Esophagus squamous epithelium (tissue), 5 donors: ENCODE measurements at regions not wholly inside any gene's neighbourhood (a gene's known extent, or its start where the extent isn't known, plus 50 kb on each side); places are given as distances from the start of the nearest gene placed in this dataset.
"Not testable (repeated sequence)": the region's sequence is repeated elsewhere in the genome, so short reads cannot be mapped to it uniquely, and the experiment has no call there.

Source experiments
- DNase-seq: peaks from one replicate; lab custom pipeline; 2025; lab: John Stamatoyannopoulos, UW
- H3K27ac ChIP-seq, 4 donors: fragments of 200-600 bp; sonication (generic); one replicate each; pipeline ENCODE4 v1.5.1; 2016 to 2019; ENCODE audit warnings: mild to moderate bottlenecking in 1 of 4
- H3K27me3 ChIP-seq, 4 donors: fragments of 200-600 bp; sonication (generic); 1 replicate in 3 of 4; 2 replicates in 1 of 4; pipeline versions ENCODE4 v1.5.1 to v1.6.0; 2017 to 2021; ENCODE audit warnings: antibody characterized with exemption in 1 of 4
- H3K36me3 ChIP-seq, 3 donors: fragments of 200-600 bp; sonication (generic); one replicate each; pipeline ENCODE4 v1.5.1; 2016 to 2019
- H3K4me1 ChIP-seq, 3 donors: fragments of 200-600 bp; sonication (generic); one replicate each; pipeline ENCODE4 v1.5.1; 2017 to 2019
- H3K4me3 ChIP-seq, 4 donors: fragments of 200-600 bp; sonication (generic); 1 replicate in 3 of 4; 2 replicates in 1 of 4; pipeline ENCODE4 v1.5.1; 2016 to 2019; ENCODE audit warnings: mild to moderate bottlenecking in 2 of 4, moderate library complexity in 1 of 4
- H3K9me3 ChIP-seq, 3 donors: fragments of 200-600 bp; sonication (generic); one replicate each; pipeline ENCODE4 v1.5.1; 2016 to 2019
- POLR2A ChIP-seq, 4 donors: fragments of 450-650 bp; IDR thresholded peaks; one replicate each; pipeline ENCODE4 v1.6.1; 2017; ENCODE audit warnings: antibody characterized with exemption in 4 of 4, mild to moderate bottlenecking in 4 of 4, moderate library complexity in 3 of 4
- WGBS, 2 donors: methylation state at CpG; one replicate each; pipeline ENCODE4 v1.1.5; 2018; 5-methylcytosine and 5-hydroxymethylcytosine counted together
- intact Hi-C: fragments of 100-400 bp; cut with DNase I; formaldehyde crosslinking; loops from one replicate; pipeline ENCODE4 v1.15.0; 2022
- TF ChIP-seq, protein P1 (sequence below), 6 experiments: fragments of 450-650 bp in 4 of 6; fragments of 200-600 bp in 2 of 6; sonication (generic) in 2 of 6; IDR thresholded peaks; one replicate each; pipeline ENCODE4 v1.5.1; 2016 to 2019; ENCODE audit warnings: antibody characterized with exemption in 6 of 6, mild to moderate bottlenecking in 4 of 6, moderate library complexity in 4 of 6
- donor health status: DM: yes; HTN: yes; CAD: no.

DNA sequence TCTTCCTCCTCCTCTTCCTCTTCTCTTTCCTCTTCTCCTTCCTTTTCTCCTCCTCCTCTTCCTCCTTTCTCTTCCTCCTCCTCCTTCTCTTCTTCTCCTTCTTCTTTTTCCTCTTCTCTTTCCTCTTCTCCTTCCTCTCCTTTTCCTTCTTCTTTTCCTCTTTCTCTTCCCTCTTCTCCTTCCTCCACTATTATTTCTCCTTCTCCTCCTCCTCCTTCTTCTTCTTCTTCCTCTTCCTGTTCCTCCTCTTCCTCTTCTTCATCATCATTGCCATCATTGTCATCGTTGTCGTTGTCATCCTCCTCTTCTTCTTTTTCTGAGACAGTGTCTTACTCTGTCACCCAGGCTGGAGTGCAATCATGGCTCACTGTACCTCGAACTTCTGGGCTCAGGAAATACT is 256.3 kb upstream of the SOX4 start:
- DNase-seq = no peak
- no peaks in the 10 kb centered on the region for H3K27me3 ChIP-seq
- no peak overlapping the region for H3K27ac ChIP-seq
- WGBS, 2 donors = 71 to 91% methylated on average over 3 of the region's 3 CpGs
- no peak for TF ChIP-seq POLR2A (IDR thresholded peaks at IDR 0.05)
- TF ChIP-seq, protein P1, sequence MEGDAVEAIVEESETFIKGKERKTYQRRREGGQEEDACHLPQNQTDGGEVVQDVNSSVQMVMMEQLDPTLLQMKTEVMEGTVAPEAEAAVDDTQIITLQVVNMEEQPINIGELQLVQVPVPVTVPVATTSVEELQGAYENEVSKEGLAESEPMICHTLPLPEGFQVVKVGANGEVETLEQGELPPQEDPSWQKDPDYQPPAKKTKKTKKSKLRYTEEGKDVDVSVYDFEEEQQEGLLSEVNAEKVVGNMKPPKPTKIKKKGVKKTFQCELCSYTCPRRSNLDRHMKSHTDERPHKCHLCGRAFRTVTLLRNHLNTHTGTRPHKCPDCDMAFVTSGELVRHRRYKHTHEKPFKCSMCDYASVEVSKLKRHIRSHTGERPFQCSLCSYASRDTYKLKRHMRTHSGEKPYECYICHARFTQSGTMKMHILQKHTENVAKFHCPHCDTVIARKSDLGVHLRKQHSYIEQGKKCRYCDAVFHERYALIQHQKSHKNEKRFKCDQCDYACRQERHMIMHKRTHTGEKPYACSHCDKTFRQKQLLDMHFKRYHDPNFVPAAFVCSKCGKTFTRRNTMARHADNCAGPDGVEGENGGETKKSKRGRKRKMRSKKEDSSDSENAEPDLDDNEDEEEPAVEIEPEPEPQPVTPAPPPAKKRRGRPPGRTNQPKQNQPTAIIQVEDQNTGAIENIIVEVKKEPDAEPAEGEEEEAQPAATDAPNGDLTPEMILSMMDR (IDR thresholded peaks at IDR 0.05) = no peak
- H3K36me3 ChIP-seq = no peaks in the 10 kb centered on the region
- no peaks in the 10 kb centered on the region for H3K9me3 ChIP-seq
- no peaks in the 10 kb centered on the region for H3K4me1 ChIP-seq
- intact Hi-C loops = no loop called here
- H3K4me3 ChIP-seq = no peak overlapping the region

DNA sequence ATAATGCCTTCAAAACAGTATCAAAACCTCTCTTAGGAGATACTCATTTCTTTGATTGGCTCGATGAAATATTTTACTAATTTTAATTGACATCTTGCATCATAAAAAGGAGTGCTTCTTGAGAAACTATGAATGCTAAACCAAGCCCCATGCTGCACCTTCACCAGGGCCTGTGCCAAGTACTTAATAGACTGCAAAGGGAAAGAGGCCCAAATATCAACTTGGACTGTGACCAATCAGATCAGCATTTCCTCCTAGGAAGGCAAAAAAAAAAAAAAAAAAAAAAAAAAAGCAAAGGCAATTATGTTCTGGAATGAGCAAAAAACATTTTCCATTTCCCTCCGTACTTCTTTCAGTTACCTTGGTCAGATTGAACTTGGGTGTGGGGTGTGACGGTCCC is 253.0 kb upstream of the SOX4 start:
- Histone ChIP-seq H3K4me1 (no peaks in the 10 kb centered on the region), H3K4me3 (no peak overlapping the region), H3K36me3 (no peaks in the 10 kb centered on the region), H3K27me3 (no peaks in the 10 kb centered on the region), H3K9me3 (no peaks in the 10 kb centered on the region), H3K27ac (no peak overlapping the region)
- 66 to 78% methylated on average over 3 of the region's 3 CpGs for WGBS, 2 donors
- intact Hi-C loops = no loop called here
- no peak for DNase-seq
- TF ChIP-seq POLR2A (IDR thresholded peaks at IDR 0.05) = no peak

DNA sequence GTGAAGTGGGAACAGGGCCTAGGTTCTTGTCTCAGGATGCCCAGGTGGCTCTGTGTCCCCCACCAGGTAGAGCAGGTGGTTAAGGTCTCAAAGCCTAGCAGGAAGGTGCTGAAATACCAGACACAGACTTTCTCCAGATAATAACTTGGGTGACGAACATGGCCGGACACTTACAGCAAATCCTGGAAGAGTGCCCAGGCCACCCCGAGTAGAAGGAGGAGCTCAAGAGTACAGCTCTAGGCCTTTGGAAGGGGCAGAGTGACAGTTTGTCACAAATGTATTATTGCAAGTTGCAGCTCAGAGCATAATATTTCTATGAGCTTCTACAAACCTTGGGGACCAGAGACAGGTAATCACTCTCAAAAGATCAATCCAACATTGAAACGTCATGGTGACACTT is 251.6 kb upstream of the SOX4 start:
- Histone ChIP-seq H3K4me3 (no peak overlapping the region), H3K27ac (no peak overlapping the region), H3K9me3 (no peaks in the 10 kb centered on the region), H3K27me3 (no peaks in the 10 kb centered on the region), H3K4me1 (no peaks in the 10 kb centered on the region), H3K36me3 (no peaks in the 10 kb centered on the region)
- intact Hi-C loops = no loop called here
- no peak for DNase-seq
- 77 to 91% methylated on average over 4 of the region's 4 CpGs for WGBS, 2 donors
- TF ChIP-seq, protein P1 (IDR thresholded peaks at IDR 0.05) = no peak
- TF ChIP-seq POLR2A (IDR thresholded peaks at IDR 0.05) = no peak

DNA sequence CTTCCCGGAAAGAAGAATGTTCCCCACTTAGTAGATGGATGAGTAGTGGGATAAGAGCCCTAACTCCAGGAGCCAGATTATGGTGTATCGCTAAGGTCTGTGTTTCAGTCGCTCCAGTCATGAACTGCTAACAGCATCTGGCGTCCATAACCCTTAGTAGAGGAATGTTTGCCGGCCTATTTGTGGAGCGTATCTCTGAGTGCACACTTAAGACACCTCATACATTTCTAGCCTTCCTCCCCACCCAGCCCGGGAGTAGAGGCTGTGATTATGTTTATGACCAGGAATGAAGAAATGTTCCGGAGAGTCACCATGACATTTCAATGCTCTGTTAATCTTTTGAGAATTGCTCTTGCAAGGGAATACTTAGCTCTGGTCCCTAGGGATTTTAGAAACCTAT is 251.1 kb upstream of the SOX4 start:
- 77 to 89% methylated on average over 7 to 8 of the region's 8 CpGs for WGBS, 2 donors
- TF ChIP-seq, protein P1 (IDR thresholded peaks at IDR 0.05) = no peak
- TF ChIP-seq POLR2A (IDR thresholded peaks at IDR 0.05) = no peak
- Histone ChIP-seq H3K4me1 (no peaks in the 10 kb centered on the region), H3K27me3 (no peaks in the 10 kb centered on the region), H3K9me3 (no peaks in the 10 kb centered on the region), H3K36me3 (no peaks in the 10 kb centered on the region), H3K4me3 (no peak overlapping the region), H3K27ac (no peak overlapping the region)
- no peak for DNase-seq
- intact Hi-C loops = no loop called here

DNA sequence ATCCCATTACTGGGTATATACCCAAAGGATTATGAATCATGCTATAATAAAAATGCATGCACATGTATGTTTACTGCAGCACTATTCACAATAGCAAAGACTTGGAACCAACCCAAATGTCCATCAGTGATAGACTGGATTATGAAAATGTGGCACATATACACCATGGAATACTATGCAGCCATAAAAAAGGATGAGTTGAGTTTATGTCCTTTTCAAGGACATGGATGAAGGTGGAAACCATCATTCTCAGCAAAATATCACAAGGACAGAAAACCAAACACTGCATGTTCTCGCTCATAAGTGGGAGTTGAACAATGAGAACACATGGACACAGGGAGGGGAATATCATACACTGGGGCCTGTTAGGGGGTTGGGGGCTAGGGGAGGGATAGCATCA is 247.8 kb upstream of the SOX4 start:
- DNase-seq, H3K27me3 ChIP-seq, H3K9me3 ChIP-seq, intact Hi-C loops, H3K27ac ChIP-seq, H3K4me1 ChIP-seq, H3K36me3 ChIP-seq, H3K4me3 ChIP-seq: not testable (repeated sequence)
- WGBS, 2 donors = 90 to 100% methylated on average over 1 of the region's 1 CpG

DNA sequence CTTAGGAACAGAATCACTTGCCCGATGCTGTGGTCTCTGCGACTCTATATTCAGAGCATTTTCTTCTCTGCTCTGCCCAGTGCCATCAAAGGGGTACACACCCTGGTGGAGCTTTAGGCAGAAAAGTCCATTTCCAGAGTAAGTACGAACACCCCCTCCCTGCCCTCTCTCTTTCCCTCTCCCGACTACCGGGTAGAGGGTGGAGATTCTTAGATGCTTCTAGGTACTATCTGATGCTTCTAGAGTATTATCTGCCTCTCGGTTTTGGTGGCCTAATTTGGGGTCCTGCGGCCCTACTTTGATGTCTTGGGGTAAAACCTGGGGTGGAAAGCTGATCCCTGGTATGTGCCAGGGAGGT is 245.4 kb upstream of the SOX4 start:
- TF ChIP-seq POLR2A (IDR thresholded peaks at IDR 0.05) = no peak
- TF ChIP-seq, protein P1 (IDR thresholded peaks at IDR 0.05) = no peak
- DNase-seq = no peak
- Histone ChIP-seq H3K9me3 (no peaks in the 10 kb centered on the region), H3K4me1 (no peaks in the 10 kb centered on the region), H3K36me3 (no peaks in the 10 kb centered on the region), H3K27me3 (no peaks in the 10 kb centered on the region), H3K27ac (no peak overlapping the region), H3K4me3 (no peak overlapping the region)
- intact Hi-C loops = no loop called here
- 75 to 89% methylated on average over 5 to 6 of the region's 7 CpGs for WGBS, 2 donors
